GM19324 (cell line): ENCODE measurements at regions not wholly inside any gene's neighbourhood (a gene's known extent, or its start where the extent isn't known, plus 50 kb on each side); places are given as distances from the start of the nearest gene placed in this dataset.
"Not testable (repeated sequence)": the region's sequence is repeated elsewhere in the genome, so short reads cannot be mapped to it uniquely, and the experiment has no call there.

ENCODE experiments used
- ATAC-seq: cut with Tn5 transposase; IDR thresholded peaks from one replicate; pipeline ENCODE4 v1.9.1; 2021; ENCODE audit warnings: mild to moderate bottlenecking, moderate library complexity; ENCODE audit not compliant: unreplicated experiment, low FRiP score

DNA sequence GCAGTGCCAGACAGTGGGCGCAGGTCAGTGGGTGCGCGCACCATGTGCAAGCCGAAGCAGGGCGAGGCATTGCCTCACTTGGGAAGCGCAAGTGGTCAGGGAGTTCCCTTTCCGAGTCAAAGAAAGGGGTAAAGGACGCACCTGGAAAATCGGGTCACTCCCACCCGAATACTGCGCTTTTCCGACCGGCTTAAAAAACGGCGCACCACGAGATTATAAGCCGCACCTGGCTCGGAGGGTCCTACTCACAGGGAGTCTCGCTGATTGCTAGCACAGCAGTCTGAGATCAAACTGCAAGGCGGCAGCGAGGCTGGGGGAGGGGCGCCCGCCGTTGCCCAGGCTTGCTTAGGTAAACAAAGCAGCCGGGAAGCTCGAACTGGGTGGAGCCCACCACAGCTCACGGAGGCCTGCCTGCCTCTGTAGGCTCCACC, 77.9 kb downstream of the NR4A2 start:
- ATAC-seq: not testable (repeated sequence)

DNA sequence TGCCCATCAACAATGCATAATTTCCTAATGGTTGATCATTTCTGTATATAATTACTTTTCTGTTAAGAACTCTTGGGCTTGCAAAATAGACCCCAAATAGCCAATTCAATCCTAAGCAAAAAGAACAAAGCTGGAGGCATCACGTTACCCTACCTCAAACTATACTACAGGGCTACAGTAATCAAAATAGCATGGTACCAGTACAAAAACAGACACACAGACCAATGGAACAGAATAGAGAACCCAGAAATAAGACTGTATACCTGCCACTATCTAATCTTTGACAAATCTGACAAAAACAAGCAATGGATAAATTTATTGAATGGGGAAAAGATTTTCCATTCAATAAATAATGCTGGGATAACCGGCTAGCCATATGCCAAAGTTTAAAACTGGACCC, 78.8 kb downstream of the NR4A2 start:
- ATAC-seq: no peak

GRCh38 chr2:156242874-156243273, 89.6 kb downstream of the NR4A2 start:
- no peak for ATAC-seq

GRCh38 chr2:156237558-156237957, 95.0 kb downstream of the NR4A2 start:
- ATAC-seq: no peak

DNA sequence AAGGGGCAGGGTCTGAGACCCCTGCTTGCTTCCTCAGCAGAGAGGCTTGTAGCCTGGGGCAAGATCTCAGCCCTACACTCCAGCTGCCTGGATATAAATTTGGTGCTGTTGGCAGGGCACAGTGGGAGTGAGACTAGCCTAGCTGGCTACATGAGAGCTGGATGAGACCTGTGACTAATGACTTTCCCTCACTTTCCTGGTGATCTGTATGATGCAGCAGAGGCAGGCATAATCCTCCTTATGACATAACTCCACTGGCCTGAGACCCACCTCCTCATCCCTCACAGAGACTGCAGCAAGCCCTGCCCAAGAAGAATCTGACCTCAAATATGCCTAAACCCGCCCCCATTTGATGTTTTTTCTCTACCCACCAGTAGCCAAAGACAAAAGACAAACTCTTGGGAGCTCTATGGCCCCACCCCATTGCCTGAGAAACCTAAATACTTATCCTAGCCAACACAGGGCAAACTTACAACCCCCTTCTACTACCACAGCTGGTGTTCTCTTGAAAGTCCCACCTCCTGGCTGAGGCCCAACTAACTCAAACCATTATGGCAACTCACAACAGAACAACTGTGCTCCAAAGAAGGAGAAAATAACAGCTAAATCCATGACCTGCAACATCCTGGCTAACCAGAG, 102.7 kb downstream of the NR4A2 start:
- ATAC-seq: no peak

GRCh38 chr2:156223328-156223727, 109.2 kb downstream of the NR4A2 start:
- not testable (repeated sequence) for ATAC-seq

DNA sequence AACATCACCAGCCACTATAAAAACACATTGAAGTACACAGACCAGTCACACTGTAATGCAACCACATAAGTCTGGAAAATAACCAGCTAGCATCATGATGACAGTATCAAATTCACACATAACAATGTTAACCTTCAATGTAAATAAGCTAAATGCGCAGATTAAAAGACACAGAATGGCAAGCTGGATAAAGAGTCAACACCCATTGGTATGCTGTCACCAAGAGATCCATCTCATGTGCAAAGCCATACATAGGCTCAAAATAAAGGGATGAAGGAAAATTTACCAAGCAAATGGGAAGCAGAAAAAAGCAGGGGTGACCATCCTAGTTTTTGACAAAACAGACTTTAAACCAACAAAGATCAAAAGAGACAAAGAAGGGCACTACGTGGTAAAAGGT, 110.8 kb downstream of the NR4A2 start:
- ATAC-seq: no peak

GRCh38 chr2:156219491-156220100, 112.9 kb downstream of the NR4A2 start:
- no peak for ATAC-seq

DNA sequence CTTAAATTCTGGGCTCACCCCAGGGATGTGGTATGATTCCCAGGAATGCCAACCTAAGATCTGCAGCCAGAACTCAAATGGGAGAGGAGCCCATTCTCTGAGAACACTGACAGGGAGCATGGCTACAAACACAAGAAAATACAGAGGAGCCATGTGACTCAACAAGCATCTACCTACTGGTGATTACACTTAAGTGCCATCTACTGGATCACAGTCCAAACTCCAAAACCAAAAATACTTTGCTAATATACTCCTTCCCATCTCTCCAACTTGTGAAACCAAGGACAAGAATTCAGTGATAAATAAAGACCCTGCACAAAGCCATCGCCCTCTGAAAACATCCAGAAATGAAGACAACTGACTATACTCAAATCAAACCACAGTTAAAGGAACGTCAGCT, 116.9 kb downstream of the NR4A2 start:
- ATAC-seq: no peak

DNA sequence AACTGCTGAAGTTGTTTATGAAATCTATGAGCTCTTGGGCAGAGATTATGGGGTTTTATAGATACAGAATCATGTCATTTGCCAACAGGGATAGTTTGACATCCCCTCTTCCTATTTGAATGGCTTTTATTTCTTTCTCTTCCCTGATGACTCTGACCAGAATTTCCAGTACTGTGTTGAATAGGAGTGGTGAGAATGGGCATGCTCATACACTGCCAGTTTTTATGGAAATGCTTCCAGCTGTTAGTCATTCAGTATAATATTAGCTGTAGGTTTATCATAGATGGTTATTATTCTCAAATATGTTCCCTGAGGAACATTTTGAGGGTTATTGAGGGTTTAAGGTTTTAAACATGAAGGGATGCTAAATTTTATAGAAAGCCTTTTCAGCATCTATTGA, 121.2 kb downstream of the NR4A2 start:
- no peak for ATAC-seq

DNA sequence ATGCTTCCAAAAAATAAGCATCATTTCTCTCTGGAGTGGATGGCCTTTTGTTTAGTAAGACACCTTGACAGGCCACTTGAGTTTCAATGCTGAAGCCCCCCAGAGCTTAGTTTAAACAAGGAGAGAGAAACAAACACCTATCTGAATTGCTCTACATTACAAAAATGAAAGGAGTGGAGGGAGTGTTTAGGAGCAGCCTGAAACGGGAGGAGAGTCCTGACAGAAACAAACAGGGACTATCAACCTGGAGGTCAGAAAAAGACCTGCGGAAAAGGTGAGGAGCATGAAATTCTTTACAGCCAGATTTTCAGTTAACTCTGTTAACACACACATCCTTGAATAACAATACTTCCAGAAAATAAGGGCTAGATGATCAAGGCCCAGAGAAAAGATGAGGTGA, 126.2 kb downstream of the NR4A2 start:
- ATAC-seq: no peak

DNA sequence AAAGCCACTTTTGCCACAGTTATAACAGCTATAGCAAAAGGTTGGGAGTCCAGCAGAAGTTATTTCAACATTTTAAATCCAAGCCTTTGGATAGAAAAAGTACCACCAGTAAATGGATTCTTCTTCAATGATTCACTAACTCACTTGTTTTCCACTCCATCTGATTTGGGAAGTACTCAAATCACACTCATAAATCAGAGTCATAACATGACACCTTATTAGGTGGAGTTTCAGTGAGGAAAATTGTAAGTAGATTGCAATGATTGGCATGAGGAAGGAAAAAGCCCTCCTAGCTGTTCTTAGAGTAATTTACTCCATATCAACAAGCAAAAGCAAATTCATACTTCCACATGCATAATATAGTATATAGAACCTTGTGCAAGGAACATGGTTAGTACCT, 132.9 kb downstream of the NR4A2 start:
- no peak for ATAC-seq

GRCh38 chr2:156196031-156196430, 136.5 kb downstream of the NR4A2 start:
- no peak for ATAC-seq

DNA sequence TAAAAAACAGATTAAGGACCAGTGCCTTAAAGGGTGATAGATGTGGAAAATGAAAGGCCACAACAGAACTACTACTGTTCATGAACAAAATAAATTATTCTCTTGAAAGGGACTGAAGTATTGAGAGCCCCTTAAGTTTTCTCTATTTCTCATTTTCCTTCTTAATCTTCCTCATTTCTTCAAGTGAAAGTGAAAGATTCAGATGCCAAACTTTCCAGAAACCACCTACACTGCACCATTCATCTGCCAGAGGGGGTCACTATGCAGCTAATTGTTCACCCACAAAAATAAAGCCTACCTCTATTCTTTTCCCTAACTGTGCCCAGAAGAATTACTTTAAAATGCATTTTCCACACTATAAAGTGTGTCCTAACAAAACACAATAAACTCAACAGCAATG, 140.1 kb downstream of the NR4A2 start:
- ATAC-seq: no peak

DNA sequence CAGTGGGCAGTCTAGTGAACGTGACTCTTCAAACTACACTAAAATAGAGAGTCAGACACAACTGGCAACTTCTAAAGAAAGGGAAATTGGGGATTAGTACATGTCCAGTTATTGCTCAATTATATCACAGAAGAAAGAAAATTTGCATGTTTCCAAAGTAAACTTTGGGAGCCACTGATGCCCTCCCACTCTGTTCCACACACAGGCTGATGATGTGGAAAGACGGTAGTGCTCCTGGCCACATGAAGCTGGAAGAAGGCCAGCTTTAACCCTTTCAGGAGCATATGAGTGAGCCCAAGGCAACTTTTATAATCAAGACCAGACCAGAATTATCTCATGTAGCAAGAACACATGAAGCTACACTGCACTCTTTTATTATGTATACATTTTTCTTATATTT, 141.0 kb downstream of the NR4A2 start:
- ATAC-seq: no peak

GRCh38 chr2:156190517-156190916, 142.0 kb downstream of the NR4A2 start:
- no peak for ATAC-seq

DNA sequence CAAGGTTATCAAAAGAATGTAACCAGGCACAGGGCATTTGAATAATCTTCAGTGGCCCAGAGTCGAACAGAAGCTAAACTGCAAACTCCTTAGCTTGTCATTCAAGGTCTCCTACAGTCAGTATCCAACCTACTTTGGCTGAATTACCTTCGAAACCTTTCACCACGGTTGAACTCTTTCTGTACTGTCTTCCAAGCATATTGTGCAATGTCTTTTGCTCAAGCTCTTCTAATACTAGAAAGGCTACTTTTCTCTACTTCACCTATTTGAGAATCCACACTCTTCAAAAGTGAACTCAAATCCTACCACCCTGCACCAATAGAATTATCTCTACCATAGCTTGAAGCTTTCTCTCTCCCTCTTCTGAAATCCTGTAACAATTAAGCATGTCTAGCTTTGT, 142.9 kb downstream of the NR4A2 start:
- no peak for ATAC-seq

DNA sequence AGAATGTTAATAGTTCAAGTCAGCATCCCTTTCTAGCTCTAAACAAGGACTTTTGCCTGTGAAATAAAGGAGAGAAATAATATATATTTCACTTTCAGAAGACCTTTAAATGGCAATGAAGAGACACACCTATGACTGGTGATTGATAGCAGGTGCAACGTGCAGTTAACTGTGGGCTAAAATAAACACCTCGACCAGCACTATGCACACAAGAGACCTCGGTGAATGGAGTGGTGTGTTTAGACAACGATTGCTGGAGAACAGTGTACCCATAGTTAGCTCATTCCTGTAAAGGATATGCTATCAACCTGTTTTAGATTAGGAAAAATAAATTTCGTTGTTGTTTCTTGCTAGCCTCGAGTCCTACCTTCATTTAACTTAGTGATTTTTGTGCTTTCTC, 143.4 kb downstream of the NR4A2 start:
- no peak for ATAC-seq

- ATAC-seq: no peak
Measured at GRCh38 chr2:156182132-156182531, 150.4 kb downstream of the NR4A2 start.

DNA sequence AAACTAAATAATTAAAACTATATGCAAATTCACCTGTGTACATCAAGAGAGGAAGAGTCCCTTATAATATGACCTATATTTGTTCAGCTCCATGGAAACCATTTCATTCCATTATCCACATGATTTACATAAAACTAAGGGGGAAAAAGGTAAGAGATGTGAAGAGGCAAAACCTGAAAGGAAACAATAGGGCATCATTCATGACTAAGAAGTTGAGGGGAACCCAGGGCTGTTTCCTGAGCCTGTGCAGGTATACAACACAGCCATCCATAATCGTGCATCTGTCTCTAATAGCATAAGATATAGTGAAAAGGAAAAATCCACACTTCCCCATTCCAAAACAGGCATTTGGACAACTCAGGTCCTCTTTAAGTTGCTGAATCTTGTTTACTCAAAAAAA, 151.3 kb downstream of the NR4A2 start:
- no peak for ATAC-seq

GRCh38 chr2:156177654-156178053, 154.9 kb downstream of the NR4A2 start:
- ATAC-seq: no peak

GRCh38 chr2:156175946-156176345, 156.6 kb downstream of the NR4A2 start:
- ATAC-seq: no peak

DNA sequence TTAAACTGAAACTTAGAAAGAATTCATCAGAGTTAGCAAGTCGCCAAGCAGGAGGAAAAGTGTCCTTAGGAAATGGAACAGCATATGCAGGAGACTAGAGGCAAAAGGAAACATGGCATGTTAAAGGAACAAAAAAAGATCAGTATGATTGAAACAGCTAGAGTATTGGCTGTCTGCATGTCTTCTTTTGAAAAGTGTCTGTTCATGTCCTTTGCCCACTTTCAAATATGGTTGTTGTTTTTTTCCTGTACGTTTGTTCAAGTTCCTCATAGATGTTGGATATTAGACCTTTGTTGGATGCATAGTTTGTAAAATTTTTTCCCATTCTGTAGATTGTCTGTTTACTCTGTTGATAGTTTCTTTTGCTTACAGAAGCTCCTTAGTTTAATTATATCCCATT, 161.6 kb downstream of the NR4A2 start:
- ATAC-seq: no peak
